22Rv1 (cell line): ENCODE measurements at regions not wholly inside any gene's neighbourhood (a gene's known extent, or its start where the extent isn't known, plus 50 kb on each side); places are given as distances from the start of the nearest gene placed in this dataset.

Experiments used
- H3K27ac ChIP-seq: fragments of 450-650 bp; 2 replicates; pipeline ENCODE4 v1.5.1; 2017
- ZFX ChIP-seq: fragments of 450-650 bp; IDR thresholded peaks from 2 replicates; pipeline ENCODE4 v1.6.1; 2017; ENCODE audit warnings: antibody characterized with exemption, borderline replicate concordance
- TF ChIP-seq, protein P1 (sequence below): fragments of 450-650 bp; IDR thresholded peaks from 2 replicates; pipeline ENCODE4 v1.5.1; 2017; ENCODE audit warnings: mild to moderate bottlenecking

DNA sequence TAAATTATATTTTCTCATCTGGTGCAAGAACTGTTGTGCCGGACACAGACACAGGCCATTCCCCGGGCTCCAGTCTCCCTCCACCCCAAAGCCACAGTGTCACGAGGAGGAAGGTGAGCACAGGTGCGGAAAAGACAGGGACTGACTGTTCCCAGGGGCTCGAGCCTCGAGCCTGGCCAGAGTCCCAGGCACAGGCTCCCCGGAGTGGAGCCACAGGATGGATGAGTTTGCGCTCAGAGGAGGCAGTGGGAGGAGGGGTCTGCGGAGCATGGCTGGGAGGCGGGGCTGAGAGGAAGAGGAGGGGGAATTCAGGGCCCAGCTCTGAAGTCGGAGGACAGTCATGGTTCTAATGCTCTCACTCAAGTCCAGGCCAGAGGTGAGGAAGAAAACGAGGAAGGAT, 284.8 kb downstream of the SMOC2 start:
- no peak for TF ChIP-seq ZFX
- H3K27ac ChIP-seq, result no peak overlapping the region

DNA sequence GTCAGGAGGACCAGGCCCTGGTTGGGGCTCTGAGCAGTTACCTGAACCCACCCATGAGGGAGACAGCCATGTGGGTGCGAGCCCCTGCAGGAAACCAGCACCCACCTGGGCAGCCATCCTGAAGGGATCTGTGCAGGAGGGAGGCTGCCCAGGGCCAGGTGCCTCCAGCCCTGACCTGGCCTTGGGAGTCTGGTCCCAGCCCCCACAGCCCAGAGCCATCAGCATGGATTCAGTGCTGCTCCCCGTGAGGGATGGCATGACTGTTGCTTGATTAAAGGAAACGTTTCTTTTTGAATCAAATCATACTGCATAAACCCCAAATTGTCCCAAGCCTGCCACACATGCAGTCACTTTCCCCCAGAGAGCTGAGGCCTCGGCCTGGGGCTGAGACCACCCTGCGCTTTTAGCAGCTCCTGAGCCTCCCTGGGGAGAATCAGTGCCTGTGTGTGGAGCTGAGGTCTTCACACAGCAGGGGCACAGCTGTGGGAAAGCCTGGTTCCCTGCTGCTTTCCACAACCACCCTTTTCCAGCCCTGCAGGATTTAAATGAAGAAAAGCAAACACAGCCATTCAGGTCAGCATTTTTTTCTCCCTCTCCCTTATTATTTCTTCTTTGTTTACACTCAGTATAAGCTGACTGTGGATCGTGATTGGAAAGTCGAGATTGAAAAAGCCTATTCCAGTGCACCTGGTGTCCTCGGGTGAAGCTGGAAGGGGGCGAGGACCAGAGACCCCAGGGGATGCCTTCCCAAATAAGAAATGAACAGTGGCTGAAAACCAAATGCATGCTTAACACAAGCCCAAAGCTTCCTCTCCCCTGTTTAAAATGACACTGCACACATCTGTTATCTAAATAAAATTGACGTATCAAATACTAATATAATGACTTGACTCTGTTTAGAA, 283.9 kb downstream of the SMOC2 start:
- TF ChIP-seq, protein P1, sequence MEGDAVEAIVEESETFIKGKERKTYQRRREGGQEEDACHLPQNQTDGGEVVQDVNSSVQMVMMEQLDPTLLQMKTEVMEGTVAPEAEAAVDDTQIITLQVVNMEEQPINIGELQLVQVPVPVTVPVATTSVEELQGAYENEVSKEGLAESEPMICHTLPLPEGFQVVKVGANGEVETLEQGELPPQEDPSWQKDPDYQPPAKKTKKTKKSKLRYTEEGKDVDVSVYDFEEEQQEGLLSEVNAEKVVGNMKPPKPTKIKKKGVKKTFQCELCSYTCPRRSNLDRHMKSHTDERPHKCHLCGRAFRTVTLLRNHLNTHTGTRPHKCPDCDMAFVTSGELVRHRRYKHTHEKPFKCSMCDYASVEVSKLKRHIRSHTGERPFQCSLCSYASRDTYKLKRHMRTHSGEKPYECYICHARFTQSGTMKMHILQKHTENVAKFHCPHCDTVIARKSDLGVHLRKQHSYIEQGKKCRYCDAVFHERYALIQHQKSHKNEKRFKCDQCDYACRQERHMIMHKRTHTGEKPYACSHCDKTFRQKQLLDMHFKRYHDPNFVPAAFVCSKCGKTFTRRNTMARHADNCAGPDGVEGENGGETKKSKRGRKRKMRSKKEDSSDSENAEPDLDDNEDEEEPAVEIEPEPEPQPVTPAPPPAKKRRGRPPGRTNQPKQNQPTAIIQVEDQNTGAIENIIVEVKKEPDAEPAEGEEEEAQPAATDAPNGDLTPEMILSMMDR, result no peak
- no peak for TF ChIP-seq ZFX
- no peak overlapping the region for H3K27ac ChIP-seq

DNA sequence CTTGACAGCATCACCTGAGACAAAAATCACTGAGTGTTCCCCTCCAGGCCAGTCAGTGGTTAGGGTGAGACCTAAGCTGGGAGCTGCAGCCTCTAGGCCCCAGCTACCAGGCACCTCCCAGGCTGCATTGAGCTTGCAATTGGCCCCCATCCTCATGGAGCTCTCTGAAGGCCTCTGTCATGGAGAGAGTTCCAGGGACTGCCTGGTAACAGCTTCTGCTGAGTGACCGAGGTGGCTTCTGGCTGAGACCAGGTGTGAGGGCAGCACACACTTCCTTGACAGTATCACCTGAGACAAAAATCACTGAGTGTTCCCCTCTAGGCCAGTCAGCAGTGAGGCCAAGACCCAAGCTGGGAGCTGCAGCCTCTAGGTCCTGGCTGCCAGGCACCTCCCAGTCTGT, 283.0 kb downstream of the SMOC2 start:
- H3K27ac ChIP-seq, result no peak overlapping the region
- TF ChIP-seq, protein P1, result no peak
- TF ChIP-seq ZFX, result no peak

DNA sequence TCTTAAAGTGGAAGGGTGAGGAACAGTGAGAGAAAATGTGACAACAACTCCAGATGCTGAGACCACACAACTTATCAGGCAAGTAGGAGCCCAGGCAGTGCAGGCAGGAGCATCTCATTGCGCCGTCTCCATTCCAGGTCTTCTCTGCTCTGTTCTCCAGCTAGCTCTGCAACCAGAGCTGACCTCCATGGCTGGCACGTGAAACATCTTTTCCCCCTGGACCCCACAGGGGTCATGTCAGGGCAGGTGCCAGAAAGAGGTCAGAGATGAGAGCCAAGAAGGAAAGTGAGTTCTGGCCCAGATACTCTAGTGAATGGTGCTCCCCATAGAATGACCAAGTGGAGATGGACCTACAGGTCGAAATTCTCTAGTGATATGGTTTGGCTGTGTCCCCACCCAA, 281.4 kb downstream of the SMOC2 start:
- TF ChIP-seq ZFX, result no peak
- TF ChIP-seq, protein P1, result no peak
- no peak overlapping the region for H3K27ac ChIP-seq

DNA sequence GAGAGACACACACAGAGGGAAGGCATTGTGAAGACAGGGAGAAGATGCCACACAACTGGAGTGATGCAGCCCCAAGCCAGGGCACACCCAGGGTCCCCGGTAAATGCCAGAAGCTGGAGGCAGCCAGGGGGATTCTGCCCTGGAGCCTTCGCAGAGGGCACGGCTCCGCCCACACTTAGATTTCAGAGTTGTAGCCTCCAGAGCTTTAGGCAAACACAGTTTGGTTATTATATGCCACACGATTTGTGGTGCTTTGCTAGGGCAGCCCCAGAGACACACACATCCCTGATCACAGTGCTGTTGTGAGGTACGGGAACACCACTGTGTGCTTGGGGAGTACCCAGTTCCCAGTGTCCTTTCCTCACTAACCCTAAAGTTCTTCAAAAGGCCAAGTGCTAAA, 280.6 kb downstream of the SMOC2 start:
- H3K27ac ChIP-seq, result no peak overlapping the region
- TF ChIP-seq, protein P1, result no peak

DNA sequence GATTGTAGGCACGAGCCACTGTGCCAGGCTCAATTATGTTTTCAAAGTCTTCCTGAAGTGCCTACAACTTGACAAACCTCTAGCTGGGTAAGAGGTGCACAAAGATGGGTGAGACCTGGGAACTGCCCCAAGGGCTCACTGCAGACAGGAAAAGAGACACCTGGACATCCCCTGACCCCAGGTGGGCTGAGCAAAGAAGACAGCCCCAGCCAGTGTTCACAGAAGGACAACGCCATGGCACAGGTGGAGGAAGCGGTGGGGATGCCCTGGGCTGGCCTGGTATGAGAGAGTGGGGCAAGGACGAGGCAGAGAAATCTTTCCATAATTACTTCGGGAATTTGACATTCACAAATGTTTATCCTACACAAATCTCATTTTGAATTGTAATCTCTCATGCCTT, 278.9 kb downstream of the SMOC2 start:
- TF ChIP-seq ZFX, result no peak
- TF ChIP-seq, protein P1, result no peak
- no peak overlapping the region for H3K27ac ChIP-seq

DNA sequence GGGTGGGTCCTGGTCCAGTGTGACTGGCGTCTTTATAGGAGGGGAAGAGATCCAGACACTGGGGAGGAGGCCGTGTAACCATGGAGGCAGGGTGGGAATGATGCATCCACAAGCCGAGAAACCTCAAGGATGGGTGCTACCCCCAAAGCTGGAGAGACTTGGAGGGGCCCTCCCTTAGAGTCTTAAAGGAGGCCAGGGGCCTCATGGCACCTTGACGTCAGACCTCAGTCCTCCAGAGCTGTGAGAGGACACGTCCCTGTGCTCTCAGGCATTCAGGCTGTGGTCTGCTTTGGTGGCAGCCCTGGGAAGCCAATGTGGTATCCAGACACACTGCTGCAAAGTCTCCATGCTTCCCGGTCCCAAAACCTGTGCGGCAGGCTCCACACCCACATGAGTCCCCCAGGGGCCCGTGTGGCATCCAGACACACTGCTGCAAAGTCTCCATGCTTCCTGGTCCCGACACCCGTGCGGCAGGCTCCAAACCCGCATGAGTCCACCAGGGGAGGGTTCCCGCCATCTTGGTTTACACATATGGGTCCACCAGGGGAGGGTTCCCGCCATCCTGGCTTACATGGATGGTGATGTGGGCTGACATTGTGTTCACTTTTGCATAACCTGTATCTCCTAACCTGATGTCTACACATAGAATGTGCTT, 278.0 kb downstream of the SMOC2 start:
- TF ChIP-seq ZFX, result no peak
- TF ChIP-seq, protein P1, result no peak
- no peak overlapping the region for H3K27ac ChIP-seq
